IMR-90 (cell line): ENCODE measurements at regions not wholly inside any gene's neighbourhood (a gene's known extent, or its start where the extent isn't known, plus 50 kb on each side); places are given as distances from the start of the nearest gene placed in this dataset.

Experiments
- ATAC-seq: fragments of 200-7000 bp; cut with Tn5 transposase; 2 replicates; pipeline ENCODE4 v1.9.1; 2020; ENCODE audit warnings: low read depth, mild to moderate bottlenecking, moderate library complexity
- BruUV-seq: library from RNA; stranded (reverse); fragments of 400-500 nt; replicated peaks from 2 replicates; lab custom pipeline; 2021; lab: Mats Ljungman, UMichigan
- CTCF ChIA-PET: fragments of 300-600 bp; formaldehyde crosslinking; extraction: SDS; loops from one replicate; lab custom pipeline; 2021; ENCODE audit warnings: antibody characterized with exemption; lab: Yijun Ruan, JAX
- POLR2A ChIA-PET: fragments of 300-600 bp; sonication (Branson Sonifier 250); formaldehyde crosslinking; loops from one replicate; lab custom pipeline; 2022; ENCODE audit warnings: antibody characterized with exemption; ENCODE audit not compliant: unreplicated experiment; lab: Charles Lee
- DNase-seq: peaks from one replicate; pipeline ENCODE4 v3.0.0; 2013
- H2AFZ ChIP-seq: replicated peaks from 2 replicates; pipeline ENCODE3; 2013; ENCODE audit warnings: low read length, mild to moderate bottlenecking; ENCODE audit not compliant: poor library complexity
- H2AK5ac ChIP-seq: 2 replicates; pipeline ENCODE4 v1.6.1; 2013; ENCODE audit warnings: low read depth, low read length, inconsistent platforms
- H2AK9ac ChIP-seq: replicated peaks from 2 replicates; pipeline ENCODE3; 2013; ENCODE audit warnings: mild to moderate bottlenecking, low read depth, low read length, moderate library complexity; ENCODE audit not compliant: poor library complexity
- H2BK120ac ChIP-seq: 2 replicates; pipeline ENCODE4 v1.6.1; 2013; ENCODE audit warnings: low read depth, low read length, inconsistent platforms
- H2BK15ac ChIP-seq: 3 replicates; pipeline ENCODE4 v1.6.1; 2013; ENCODE audit warnings: low read depth, low read length, inconsistent platforms
- H2BK20ac ChIP-seq: 2 replicates; pipeline ENCODE4 v1.6.1; 2013; ENCODE audit warnings: low read depth, mild to moderate bottlenecking, inconsistent platforms, low read length, moderate library complexity
- H2BK5ac ChIP-seq: 2 replicates; pipeline ENCODE4 v1.6.1; 2013; ENCODE audit warnings: mild to moderate bottlenecking, low read depth, low read length, inconsistent platforms; ENCODE audit not compliant: poor library complexity, severe bottlenecking
- H3K14ac ChIP-seq: replicated peaks from 2 replicates; pipeline ENCODE4 v1.6.1; 2013; ENCODE audit warnings: low read depth, low read length, inconsistent platforms
- H3K18ac ChIP-seq: 2 replicates; pipeline ENCODE4 v1.6.1; 2013; ENCODE audit warnings: low read depth, low read length, control low read depth
- H3K23ac ChIP-seq: 2 replicates; pipeline ENCODE4 v1.6.1; 2013; ENCODE audit warnings: low read depth, low read length, inconsistent platforms
- H3K27ac ChIP-seq: 2 replicates; pipeline ENCODE4 v1.5.1; 2013; ENCODE audit warnings: mild to moderate bottlenecking, control low read depth, low read length; ENCODE audit not compliant: insufficient read depth
- H3K27me3 ChIP-seq: 2 replicates; pipeline ENCODE4 v1.6.1; 2013; ENCODE audit warnings: low read length; ENCODE audit not compliant: control insufficient read depth, insufficient read depth
- H3K36me3 ChIP-seq: 2 replicates; pipeline ENCODE4 v1.6.1; 2013; ENCODE audit warnings: low read length, mixed read lengths; ENCODE audit not compliant: control insufficient read depth, insufficient read depth
- H3K4ac ChIP-seq: 2 replicates; pipeline ENCODE4 v1.6.1; 2013; ENCODE audit warnings: low read depth, low read length, inconsistent platforms
- H3K4me1 ChIP-seq: 2 replicates; pipeline ENCODE4 v1.6.1; 2013; ENCODE audit warnings: low read length, mixed read lengths; ENCODE audit not compliant: control insufficient read depth, insufficient read depth
- H3K4me2 ChIP-seq: 2 replicates; pipeline ENCODE4 v1.6.1; 2013; ENCODE audit warnings: low read depth, mild to moderate bottlenecking, control low read depth, low read length, moderate library complexity
- H3K4me3 ChIP-seq: 2 replicates; pipeline ENCODE4 v1.5.1; 2013; ENCODE audit warnings: low read depth, mild to moderate bottlenecking, control low read depth, low read length, moderate library complexity; ENCODE audit not compliant: insufficient read depth
- H3K56ac ChIP-seq: 2 replicates; pipeline ENCODE4 v1.6.1; 2013; ENCODE audit warnings: low read length, inconsistent platforms; ENCODE audit not compliant: insufficient read depth; ENCODE audit errors: extremely low read depth
- H3K79me1 ChIP-seq, 2 experiments: 2 replicates each; pipeline ENCODE4 v1.6.1; 2013; ENCODE audit warnings: low read length in 2 of 2, inconsistent platforms in 1 of 2, low read depth in 1 of 2
- H3K9ac ChIP-seq: 2 replicates; pipeline ENCODE4 v1.6.1; 2013; ENCODE audit warnings: low read depth, low read length, control low read depth
- H3K9me1 ChIP-seq: 2 replicates; pipeline ENCODE4 v1.6.1; 2013; ENCODE audit warnings: low read length, inconsistent platforms; ENCODE audit not compliant: insufficient read depth
- H3K9me3 ChIP-seq: 2 replicates; pipeline ENCODE4 v1.6.1; 2013; ENCODE audit warnings: low read length; ENCODE audit not compliant: control insufficient read depth, insufficient read depth
- H4K20me1 ChIP-seq: 2 replicates; pipeline ENCODE4 v1.6.1; 2013; ENCODE audit warnings: low read length, inconsistent platforms; ENCODE audit not compliant: insufficient read depth
- H4K5ac ChIP-seq: 2 replicates; pipeline ENCODE4 v1.6.1; 2013; ENCODE audit warnings: mild to moderate bottlenecking, low read depth, low read length, control low read depth
- H4K8ac ChIP-seq, 2 experiments: 2 replicates each; pipeline ENCODE4 v1.6.1; 2013; ENCODE audit warnings: low read depth in 2 of 2, low read length in 2 of 2, control low read depth in 1 of 2, inconsistent platforms in 1 of 2
- H4K91ac ChIP-seq: 2 replicates; pipeline ENCODE4 v1.6.1; 2013; ENCODE audit warnings: low read depth, low read length, inconsistent platforms; ENCODE audit not compliant: insufficient read depth
- BHLHE40 ChIP-seq: fragments of 150-350 bp; IDR thresholded peaks from 2 replicates; pipeline ENCODE4 v1.6.1; 2016; ENCODE audit warnings: mild to moderate bottlenecking, low read depth, low read length
- CEBPB ChIP-seq: IDR thresholded peaks from 2 replicates; pipeline ENCODE4 v1.6.1; 2012; ENCODE audit warnings: low read depth, low read length, improper control_type of control experiment
- CHD1 ChIP-seq: IDR thresholded peaks from 2 replicates; pipeline ENCODE4 v1.6.1; 2012; ENCODE audit warnings: low read depth, low read length, improper control_type of control experiment
- CTCF ChIP-seq: conservative IDR thresholded peaks from 2 replicates; pipeline ENCODE4 v1.5.1; 2012; ENCODE audit warnings: mild to moderate bottlenecking, low read depth, low read length, improper control_type of control experiment
- ELK1 ChIP-seq: fragments of 150-350 bp; IDR thresholded peaks from 2 replicates; pipeline ENCODE4 v1.6.1; 2016; ENCODE audit warnings: low read depth, mild to moderate bottlenecking, low read length, moderate library complexity, borderline replicate concordance
- FOS ChIP-seq: fragments of 150-350 bp; IDR thresholded peaks from 2 replicates; pipeline ENCODE4 v1.6.1; 2016; ENCODE audit warnings: low read depth, low read length
- MAFK ChIP-seq: IDR thresholded peaks from 2 replicates; pipeline ENCODE4 v1.6.1; 2012; ENCODE audit warnings: low read depth, low read length, improper control_type of control experiment
- MAZ ChIP-seq: IDR thresholded peaks from 2 replicates; pipeline ENCODE4 v1.6.1; 2012; ENCODE audit warnings: low read depth, mild to moderate bottlenecking, low read length, improper control_type of control experiment, moderate library complexity, borderline replicate concordance
- MXI1 ChIP-seq: IDR thresholded peaks from 2 replicates; pipeline ENCODE4 v1.6.1; 2012; ENCODE audit warnings: low read depth, mild to moderate bottlenecking, low read length, moderate library complexity, borderline replicate concordance
- NFE2L2 ChIP-seq: fragments of 150-350 bp; IDR thresholded peaks from 2 replicates; pipeline ENCODE4 v1.6.1; 2016; ENCODE audit warnings: low read depth, mild to moderate bottlenecking, low read length
- POLR2A ChIP-seq: IDR thresholded peaks from 2 replicates; pipeline ENCODE4 v1.6.1; 2012; ENCODE audit warnings: mild to moderate bottlenecking, low read depth, low read length
- RAD21 ChIP-seq: IDR thresholded peaks from 2 replicates; pipeline ENCODE4 v1.6.1; 2012; ENCODE audit warnings: low read length, improper control_type of control experiment
- RCOR1 ChIP-seq: IDR thresholded peaks from 2 replicates; pipeline ENCODE4 v1.6.1; 2012; ENCODE audit warnings: mild to moderate bottlenecking, low read length, improper control_type of control experiment; ENCODE audit not compliant: insufficient replicate concordance
- RFX5 ChIP-seq: IDR thresholded peaks from 2 replicates; pipeline ENCODE4 v1.8.0; 2012; ENCODE audit warnings: low read depth, mild to moderate bottlenecking, low read length, moderate library complexity
- SMC3 ChIP-seq: fragments of 150-350 bp; IDR thresholded peaks from 2 replicates; pipeline ENCODE4 v1.6.1; 2016; ENCODE audit warnings: low read depth, mild to moderate bottlenecking, antibody characterized with exemption, low read length, moderate library complexity
- USF2 ChIP-seq: fragments of 150-350 bp; IDR thresholded peaks from 2 replicates; pipeline ENCODE4 v1.6.1; 2017; ENCODE audit warnings: mild to moderate bottlenecking, antibody characterized with exemption, low read length, low read depth
- WGBS, 2 experiments: methylation state at CpG; one replicate each; pipeline versions ENCODE4 v1.1.5 to v1.1.7; 2013; ENCODE audit warnings: missing lambda C conversion rate in 2 of 2; ENCODE audit not compliant: insufficient read length in 1 of 2; ENCODE audit errors: extremely low coverage in 2 of 2; 5-methylcytosine and 5-hydroxymethylcytosine counted together
- dilution Hi-C: fragments of 300-500 bp; cut with HindIII; formaldehyde crosslinking; loops from one replicate; pipeline ENCODE4 v1.14.3; 2018; ENCODE audit warnings: low sequenced_read_pairs; ENCODE audit not compliant: unreplicated experiment
- in situ Hi-C: fragments of 300-500 bp; cut with MboI; formaldehyde crosslinking; loops from 3 replicates; pipeline ENCODE4 v1.14.3; 2019; ENCODE audit warnings: low sequenced_read_pairs, inconsistent platforms, mixed read lengths
- intact Hi-C: fragments of 100-400 bp; cut with micrococcal nuclease; formaldehyde crosslinking; loops from 2 replicates; pipeline ENCODE4 v1.10.0; 2022

GRCh38 chr16:35706901-35707300, 2247.5 kb downstream of the TP53TG3F start:
- peaks cover 3% of the 10 kb centered on the region for H3K9me3 ChIP-seq
- no peak overlapping the region for H3K27ac ChIP-seq
- DNase-seq, result no peak
- no peak overlapping the region for H4K5ac ChIP-seq
- no peak overlapping the region for H3K23ac ChIP-seq
- in situ Hi-C loops, result no loop called here
- H2AK9ac ChIP-seq, result no peak overlapping the region
- no peak overlapping the region for H3K9ac ChIP-seq
- H3K4me1 ChIP-seq, result no peaks in the 10 kb centered on the region
- no peak overlapping the region for H4K91ac ChIP-seq
- H3K4me3 ChIP-seq, result no peak overlapping the region
- no peak overlapping the region for H2AFZ ChIP-seq
- no peak overlapping the region for H4K8ac ChIP-seq
- H3K79me1 ChIP-seq, result no peaks in the 10 kb centered on the region
- whole genome bisulfite sequencing, 2 experiments, result no CpG with 5 or more reads among the region's 2 CpGs
- H2BK15ac ChIP-seq, result no peak overlapping the region
- no peak overlapping the region for H3K4ac ChIP-seq
- no peak overlapping the region for H3K4me2 ChIP-seq
- no peak overlapping the region for H3K14ac ChIP-seq
- no peaks in the 10 kb centered on the region for H3K27me3 ChIP-seq
- no peaks in the 10 kb centered on the region for H3K36me3 ChIP-seq
- H2BK5ac ChIP-seq, result no peak overlapping the region
- intact Hi-C loops, result loop anchor here (10.0 kb wide), 1 partner anchor 68 kb away; no protein-coding TSS in a partner anchor
- no TSS peak for BruUV-seq
- H4K20me1 ChIP-seq, result no peaks in the 10 kb centered on the region
- no peaks in the 10 kb centered on the region for H3K9me1 ChIP-seq
- dilution Hi-C loops, result no loop called here
- H2BK20ac ChIP-seq, result no peak overlapping the region
- POLR2A ChIA-PET, result no interaction called here
- H2AK5ac ChIP-seq, result no peak overlapping the region
- H3K56ac ChIP-seq, result no peak overlapping the region
- TF ChIP-seq ELK1 (no peak), BHLHE40 (no peak), FOS (no peak), SMC3 (no peak), CHD1 (no peak), RAD21 (no peak), NFE2L2 (no peak), CTCF (no peak), RFX5 (no peak), CEBPB (no peak), MAFK (no peak), USF2 (no peak), MAZ (no peak), POLR2A (no peak), MXI1 (no peak), RCOR1 (no peak)
- H3K18ac ChIP-seq, result no peak overlapping the region
- no peak overlapping the region for H2BK120ac ChIP-seq
- no peak for ATAC-seq
- CTCF ChIA-PET, result no interaction called here
